LNCAP (cell line): ENCODE measurements at regions not wholly inside any gene's neighbourhood (a gene's known extent, or its start where the extent isn't known, plus 50 kb on each side); places are given as distances from the start of the nearest gene placed in this dataset.

Experiments
- TF ChIP-seq, protein P1 (sequence below): fragments of 450-650 bp; IDR thresholded peaks from 2 replicates; pipeline ENCODE4 v1.5.1; 2017; ENCODE audit warnings: mild to moderate bottlenecking

DNA sequence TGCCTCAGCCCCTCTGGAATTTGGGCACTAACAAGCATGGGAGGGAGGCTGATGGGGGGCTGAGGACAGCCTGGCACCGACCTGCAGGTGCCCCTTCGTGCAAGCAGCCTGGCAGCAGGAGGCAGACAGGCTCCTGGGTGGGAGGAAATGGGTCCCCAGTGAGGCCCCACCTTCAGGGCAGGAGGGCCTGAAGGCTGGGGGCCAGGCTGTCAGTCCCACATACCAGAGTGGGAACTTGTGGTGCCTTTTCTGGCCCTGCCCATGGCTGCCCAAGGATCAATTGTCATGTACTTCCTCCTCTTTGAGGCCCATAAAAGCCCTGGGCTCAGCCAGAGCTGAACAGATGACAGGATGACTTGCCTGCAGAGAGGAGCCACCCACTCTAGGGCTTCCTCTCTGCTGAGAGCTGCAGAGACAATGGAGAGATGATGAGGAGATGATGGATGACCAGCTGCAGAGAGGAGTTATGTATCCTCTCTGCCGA is 141.0 kb downstream of the PDHA2 start:
- TF ChIP-seq, protein P1, sequence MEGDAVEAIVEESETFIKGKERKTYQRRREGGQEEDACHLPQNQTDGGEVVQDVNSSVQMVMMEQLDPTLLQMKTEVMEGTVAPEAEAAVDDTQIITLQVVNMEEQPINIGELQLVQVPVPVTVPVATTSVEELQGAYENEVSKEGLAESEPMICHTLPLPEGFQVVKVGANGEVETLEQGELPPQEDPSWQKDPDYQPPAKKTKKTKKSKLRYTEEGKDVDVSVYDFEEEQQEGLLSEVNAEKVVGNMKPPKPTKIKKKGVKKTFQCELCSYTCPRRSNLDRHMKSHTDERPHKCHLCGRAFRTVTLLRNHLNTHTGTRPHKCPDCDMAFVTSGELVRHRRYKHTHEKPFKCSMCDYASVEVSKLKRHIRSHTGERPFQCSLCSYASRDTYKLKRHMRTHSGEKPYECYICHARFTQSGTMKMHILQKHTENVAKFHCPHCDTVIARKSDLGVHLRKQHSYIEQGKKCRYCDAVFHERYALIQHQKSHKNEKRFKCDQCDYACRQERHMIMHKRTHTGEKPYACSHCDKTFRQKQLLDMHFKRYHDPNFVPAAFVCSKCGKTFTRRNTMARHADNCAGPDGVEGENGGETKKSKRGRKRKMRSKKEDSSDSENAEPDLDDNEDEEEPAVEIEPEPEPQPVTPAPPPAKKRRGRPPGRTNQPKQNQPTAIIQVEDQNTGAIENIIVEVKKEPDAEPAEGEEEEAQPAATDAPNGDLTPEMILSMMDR, result no peak

DNA sequence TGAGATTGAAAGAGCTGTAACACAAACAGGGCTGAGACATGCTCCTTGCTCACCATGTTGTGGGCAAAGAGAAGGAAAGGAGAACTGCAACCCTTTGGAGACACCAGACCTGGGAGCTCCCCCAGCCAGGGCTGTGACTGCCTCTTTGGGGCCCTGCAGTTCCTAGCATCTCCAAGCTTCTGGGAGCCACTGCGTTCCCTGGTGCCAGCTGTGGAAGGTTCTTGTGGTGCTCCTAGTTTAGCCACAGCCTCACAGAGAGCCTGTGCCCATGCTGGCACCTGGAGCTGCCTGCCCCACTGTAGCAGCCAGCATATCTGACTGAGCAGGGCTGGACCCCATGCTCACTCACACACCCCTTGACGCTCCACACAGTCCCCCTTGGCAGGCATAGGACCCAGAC is 141.7 kb downstream of the PDHA2 start:
- TF ChIP-seq, protein P1, result no peak

DNA sequence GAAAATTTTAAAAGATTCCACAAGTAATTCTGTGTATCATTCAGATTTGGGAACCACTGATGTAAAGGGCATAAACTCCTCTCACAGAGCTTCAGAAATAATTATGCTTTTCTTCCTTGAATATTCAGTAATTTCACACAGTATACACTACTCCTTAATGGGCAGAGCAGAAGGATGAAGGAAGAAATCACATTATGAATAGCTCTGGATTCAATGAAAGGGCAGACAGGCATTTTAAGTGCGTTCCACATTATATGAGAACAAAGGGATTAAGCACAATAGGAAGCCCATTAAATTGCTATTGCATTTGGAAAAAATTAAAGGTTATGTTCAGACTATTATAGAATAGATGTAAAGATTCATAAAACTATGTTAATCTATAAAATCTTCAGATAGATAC is 142.6 kb downstream of the PDHA2 start:
- TF ChIP-seq, protein P1, result no peak

DNA sequence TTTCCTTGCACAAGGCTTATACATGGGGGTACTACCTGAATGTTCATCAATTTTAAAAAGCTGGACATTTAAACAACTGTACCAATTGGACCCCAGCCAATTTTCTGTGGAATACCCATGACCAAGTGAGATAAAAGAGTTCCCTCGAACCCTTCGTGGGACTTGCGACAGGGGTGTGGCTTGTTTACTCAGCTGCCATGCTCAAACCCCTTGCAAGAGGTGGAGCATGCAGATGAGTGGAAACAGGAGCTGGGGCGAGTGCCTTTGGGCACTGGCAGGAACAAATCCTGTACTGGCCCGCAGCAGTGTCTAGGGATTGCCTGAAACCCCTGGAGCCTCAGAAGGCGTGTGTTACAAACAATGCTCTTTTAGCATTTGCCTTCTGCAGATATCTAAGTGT is 144.2 kb downstream of the PDHA2 start:
- TF ChIP-seq, protein P1, result no peak

DNA sequence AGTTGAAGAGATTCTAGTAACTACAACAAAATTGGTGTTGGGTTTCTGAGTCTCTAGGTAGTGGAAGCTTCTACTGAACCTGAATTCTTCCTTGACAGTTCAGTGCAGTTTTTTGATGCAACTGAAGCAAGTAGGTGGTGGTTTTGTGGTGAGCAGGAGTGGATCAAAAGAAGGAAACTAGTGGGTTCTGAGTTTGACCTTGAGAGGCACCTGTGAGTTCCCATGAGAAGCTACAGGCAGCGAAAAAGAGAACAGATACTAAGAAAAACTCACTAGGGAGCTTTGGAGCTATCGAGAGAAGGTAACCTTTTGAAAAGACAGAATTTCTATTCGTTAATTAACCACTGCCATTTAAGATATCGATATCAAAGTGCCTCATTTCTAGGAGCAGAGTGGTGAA is 145.2 kb downstream of the PDHA2 start:
- TF ChIP-seq, protein P1, result no peak

DNA sequence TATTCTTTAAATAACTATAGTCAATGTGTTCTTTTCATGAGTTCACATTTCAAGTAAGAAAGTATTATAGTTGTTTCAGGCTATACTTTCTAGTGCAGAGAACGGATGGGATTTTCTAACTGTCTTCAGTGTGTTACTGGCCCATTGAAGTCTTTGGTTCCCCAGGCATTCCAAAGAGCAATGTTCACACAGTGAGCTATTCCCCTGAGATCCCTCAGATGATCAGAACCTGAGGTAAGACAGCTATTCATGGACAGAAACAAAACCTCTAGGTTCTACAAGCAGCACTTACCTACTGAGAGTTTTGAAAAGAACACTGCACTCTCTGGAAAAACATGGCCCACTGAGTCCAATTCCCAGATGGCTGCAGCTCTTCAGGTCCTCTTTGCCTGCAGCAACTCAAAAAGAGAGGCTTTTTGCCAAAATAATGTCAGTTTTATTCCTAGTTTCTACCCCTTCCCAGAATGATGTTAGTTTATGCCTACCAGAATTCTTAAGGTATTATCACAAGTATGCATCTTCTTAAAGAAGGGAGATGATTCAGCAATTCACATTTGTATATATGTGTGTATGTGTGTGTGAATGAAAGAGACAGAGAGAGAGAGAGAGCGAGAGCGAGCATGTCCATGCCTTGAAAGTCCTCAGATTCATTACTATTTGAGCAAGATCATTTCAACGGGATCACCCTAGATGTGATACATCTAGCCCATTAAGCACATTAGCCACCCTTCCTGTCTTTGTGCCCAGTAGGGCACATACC is 146.1 kb downstream of the PDHA2 start:
- TF ChIP-seq, protein P1, result no peak

DNA sequence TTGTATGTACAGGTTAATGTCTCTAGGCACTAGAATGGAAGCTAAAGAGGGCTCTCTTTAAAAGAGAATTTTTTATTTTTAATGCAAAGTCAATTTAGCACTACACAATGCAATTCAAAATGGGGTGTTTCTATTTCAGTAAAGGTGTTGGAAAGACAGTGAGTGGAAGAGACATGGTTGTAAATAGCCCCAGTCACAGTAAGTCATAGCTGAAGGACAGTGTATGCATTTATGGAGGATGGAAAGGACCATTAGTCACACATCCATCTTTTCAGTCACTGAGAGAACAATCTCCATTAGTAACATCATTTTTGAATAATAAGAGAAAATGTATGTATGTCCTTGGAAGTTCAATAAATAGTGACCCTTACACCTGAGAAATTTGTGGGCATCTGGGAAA is 148.0 kb downstream of the PDHA2 start:
- TF ChIP-seq, protein P1, result no peak
